Cardiac fibroblast (primary cell): ENCODE measurements at regions not wholly inside any gene's neighbourhood (a gene's known extent, or its start where the extent isn't known, plus 50 kb on each side); places are given as distances from the start of the nearest gene placed in this dataset.

Experiments
- DNase-seq, 2 donors: peaks; one replicate each; pipeline versions ENCODE4 v3.0.0 to v3.0.0-alpha.2; 2010; ENCODE audit warnings: low read depth in 2 of 2
- H3K4me3 ChIP-seq, 2 donors: replicated peaks in 1 of 2; 1 replicate in 1 of 2; 2 replicates in 1 of 2; pipeline ENCODE4 v1.5.1; 2011; ENCODE audit warnings: low read depth in 2 of 2, low read length in 2 of 2, mild to moderate bottlenecking in 2 of 2, moderate library complexity in 1 of 2
- TF ChIP-seq, protein P1 (sequence below): IDR thresholded peaks from one replicate; pipeline ENCODE4 v1.5.1; 2011; ENCODE audit warnings: low read depth, mild to moderate bottlenecking, low read length, inconsistent platforms

GRCh38 chr5:60489377-60489776, 210.6 kb downstream of the DEPDC1B start:
- DNase-seq = no peak
- TF ChIP-seq, protein P1, sequence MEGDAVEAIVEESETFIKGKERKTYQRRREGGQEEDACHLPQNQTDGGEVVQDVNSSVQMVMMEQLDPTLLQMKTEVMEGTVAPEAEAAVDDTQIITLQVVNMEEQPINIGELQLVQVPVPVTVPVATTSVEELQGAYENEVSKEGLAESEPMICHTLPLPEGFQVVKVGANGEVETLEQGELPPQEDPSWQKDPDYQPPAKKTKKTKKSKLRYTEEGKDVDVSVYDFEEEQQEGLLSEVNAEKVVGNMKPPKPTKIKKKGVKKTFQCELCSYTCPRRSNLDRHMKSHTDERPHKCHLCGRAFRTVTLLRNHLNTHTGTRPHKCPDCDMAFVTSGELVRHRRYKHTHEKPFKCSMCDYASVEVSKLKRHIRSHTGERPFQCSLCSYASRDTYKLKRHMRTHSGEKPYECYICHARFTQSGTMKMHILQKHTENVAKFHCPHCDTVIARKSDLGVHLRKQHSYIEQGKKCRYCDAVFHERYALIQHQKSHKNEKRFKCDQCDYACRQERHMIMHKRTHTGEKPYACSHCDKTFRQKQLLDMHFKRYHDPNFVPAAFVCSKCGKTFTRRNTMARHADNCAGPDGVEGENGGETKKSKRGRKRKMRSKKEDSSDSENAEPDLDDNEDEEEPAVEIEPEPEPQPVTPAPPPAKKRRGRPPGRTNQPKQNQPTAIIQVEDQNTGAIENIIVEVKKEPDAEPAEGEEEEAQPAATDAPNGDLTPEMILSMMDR = no peak
- H3K4me3 ChIP-seq = no peak overlapping the region

DNA sequence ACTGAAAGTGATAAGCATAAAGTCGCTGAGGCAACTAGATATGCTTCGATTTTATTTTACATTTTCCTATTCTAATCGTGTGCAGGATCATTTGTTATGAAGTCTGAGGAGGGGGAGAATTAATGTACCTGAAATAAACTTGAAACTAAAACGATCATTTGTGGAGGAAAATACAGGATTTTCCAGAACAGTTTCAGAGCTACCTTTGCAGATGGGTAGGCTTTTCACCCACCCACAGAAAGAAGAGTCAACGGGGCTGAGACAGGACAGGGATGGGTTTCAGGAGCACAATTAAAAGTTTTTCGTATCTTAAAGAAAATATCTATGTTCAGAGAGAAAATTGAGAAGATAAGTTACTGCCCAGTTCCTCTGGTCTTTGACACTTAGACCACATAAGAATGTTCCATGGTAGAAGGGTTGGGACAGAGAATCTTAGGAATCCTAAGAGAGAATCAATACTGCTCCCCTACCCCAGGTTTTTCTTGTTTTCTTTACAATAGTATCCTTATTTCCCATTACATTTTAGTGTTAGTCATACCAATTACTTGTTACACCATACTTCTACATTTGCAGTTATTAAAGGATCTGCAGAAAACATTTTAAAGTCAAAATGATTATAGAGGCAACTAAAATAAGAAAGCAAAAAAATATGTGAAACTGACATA, 211.4 kb downstream of the DEPDC1B start:
- H3K4me3 ChIP-seq = no peak overlapping the region
- no peak for DNase-seq
- TF ChIP-seq, protein P1 = no peak

DNA sequence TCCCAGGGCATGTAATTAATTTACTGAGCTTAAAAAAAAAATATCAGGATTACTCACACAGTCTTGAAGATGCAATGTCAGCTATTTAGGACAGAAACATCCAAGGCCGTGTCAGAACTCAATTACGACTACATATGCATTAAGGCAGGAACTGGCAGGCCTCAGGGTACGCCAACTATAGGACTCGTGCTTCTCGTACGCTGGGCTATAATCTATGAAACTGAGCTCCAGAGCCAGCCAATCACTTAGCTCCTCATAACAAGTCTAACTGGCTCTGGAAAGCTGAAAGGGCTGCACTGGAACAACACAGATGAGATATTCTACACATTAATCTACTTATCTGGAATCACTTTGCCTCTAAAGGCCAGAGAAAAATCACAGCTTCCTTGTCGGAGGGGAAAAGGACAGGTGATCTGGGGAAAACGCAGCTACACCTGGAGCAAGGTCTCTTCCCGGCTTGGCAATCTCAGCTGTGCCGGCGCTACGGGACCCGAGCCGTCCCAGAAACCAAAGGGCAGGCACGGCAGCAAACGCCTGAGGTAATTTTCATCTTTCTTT, 212.0 kb downstream of the DEPDC1B start:
- H3K4me3 ChIP-seq = no peak overlapping the region
- DNase-seq = no peak
- TF ChIP-seq, protein P1 = no peak

GRCh38 chr5:60487476-60487875, 212.5 kb downstream of the DEPDC1B start:
- H3K4me3 ChIP-seq = no peak overlapping the region
- TF ChIP-seq, protein P1 = no peak
- DNase-seq = no peak

- no peak for DNase-seq
These were observed 214.6 kb downstream of the DEPDC1B start for GRCh38 chr5:60485361-60485760.

GRCh38 chr5:60483050-60483449, 216.9 kb downstream of the DEPDC1B start:
- H3K4me3 ChIP-seq = no peak overlapping the region
- TF ChIP-seq, protein P1 = no peak
- peak in 1 of 2 donors; percentile 2 for DNase-seq

More at GRCh38 chr5:60485361-60485760, 214.6 kb downstream of the DEPDC1B start:
- TF ChIP-seq, protein P1 = no peak
- H3K4me3 ChIP-seq = no peak overlapping the region
